AG04449 (cell line): ENCODE measurements at regions not wholly inside any gene's neighbourhood (a gene's known extent, or its start where the extent isn't known, plus 50 kb on each side); places are given as distances from the start of the nearest gene placed in this dataset.

Experiments
- CTCF ChIA-PET: fragments of 350-600 bp; formaldehyde crosslinking; extraction: SDS; loops from one replicate; lab custom pipeline; 2021; ENCODE audit warnings: antibody characterized with exemption; lab: Yijun Ruan, JAX
- POLR2A ChIA-PET: fragments of 400-600, 350-600 bp; formaldehyde crosslinking; extraction: SDS; loops from one replicate; lab custom pipeline; 2020; ENCODE audit warnings: antibody characterized with exemption, inconsistent platforms; lab: Yijun Ruan, JAX
- DNase-seq: peaks from one replicate; pipeline ENCODE4 v3.0.0-alpha.2; 2010; ENCODE audit warnings: low read depth, low spot score
- H3K4me3 ChIP-seq: 2 replicates; pipeline ENCODE4 v1.5.1; 2011; ENCODE audit warnings: low read depth, mild to moderate bottlenecking, control low read depth, low read length
- TF ChIP-seq, protein P1 (sequence below): IDR thresholded peaks from one replicate; pipeline ENCODE4 v1.5.1; 2011; ENCODE audit warnings: mild to moderate bottlenecking, moderate library complexity, low read length, control low read depth, inconsistent platforms; ENCODE audit not compliant: insufficient read depth; ENCODE audit errors: missing control alignments

DNA sequence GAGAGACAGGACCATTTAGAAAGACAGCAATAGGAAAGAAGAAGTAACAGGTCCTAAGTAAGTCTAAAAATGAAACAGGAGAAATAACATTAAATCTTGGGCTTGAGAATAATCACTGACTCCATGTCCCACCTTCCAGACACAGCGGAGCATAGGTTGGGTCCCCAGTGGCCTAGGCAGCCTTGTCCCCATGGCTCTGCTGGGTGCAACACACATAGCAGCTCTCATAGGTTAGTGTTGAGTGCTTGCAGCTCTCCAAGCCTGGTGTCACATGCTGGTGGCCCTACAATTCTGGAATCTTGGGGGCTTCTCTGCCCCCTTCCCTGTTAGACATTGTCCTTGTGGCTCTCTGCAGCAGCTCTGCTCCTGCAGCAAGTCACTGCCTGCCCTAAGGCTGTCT lies 952.8 kb upstream of the ADGRL2 start:
- no peak for DNase-seq
- ChIA-PET POLR2A (no interaction called here), CTCF (no interaction called here)
- TF ChIP-seq, protein P1, sequence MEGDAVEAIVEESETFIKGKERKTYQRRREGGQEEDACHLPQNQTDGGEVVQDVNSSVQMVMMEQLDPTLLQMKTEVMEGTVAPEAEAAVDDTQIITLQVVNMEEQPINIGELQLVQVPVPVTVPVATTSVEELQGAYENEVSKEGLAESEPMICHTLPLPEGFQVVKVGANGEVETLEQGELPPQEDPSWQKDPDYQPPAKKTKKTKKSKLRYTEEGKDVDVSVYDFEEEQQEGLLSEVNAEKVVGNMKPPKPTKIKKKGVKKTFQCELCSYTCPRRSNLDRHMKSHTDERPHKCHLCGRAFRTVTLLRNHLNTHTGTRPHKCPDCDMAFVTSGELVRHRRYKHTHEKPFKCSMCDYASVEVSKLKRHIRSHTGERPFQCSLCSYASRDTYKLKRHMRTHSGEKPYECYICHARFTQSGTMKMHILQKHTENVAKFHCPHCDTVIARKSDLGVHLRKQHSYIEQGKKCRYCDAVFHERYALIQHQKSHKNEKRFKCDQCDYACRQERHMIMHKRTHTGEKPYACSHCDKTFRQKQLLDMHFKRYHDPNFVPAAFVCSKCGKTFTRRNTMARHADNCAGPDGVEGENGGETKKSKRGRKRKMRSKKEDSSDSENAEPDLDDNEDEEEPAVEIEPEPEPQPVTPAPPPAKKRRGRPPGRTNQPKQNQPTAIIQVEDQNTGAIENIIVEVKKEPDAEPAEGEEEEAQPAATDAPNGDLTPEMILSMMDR = no peak
- no peak overlapping the region for H3K4me3 ChIP-seq

DNA sequence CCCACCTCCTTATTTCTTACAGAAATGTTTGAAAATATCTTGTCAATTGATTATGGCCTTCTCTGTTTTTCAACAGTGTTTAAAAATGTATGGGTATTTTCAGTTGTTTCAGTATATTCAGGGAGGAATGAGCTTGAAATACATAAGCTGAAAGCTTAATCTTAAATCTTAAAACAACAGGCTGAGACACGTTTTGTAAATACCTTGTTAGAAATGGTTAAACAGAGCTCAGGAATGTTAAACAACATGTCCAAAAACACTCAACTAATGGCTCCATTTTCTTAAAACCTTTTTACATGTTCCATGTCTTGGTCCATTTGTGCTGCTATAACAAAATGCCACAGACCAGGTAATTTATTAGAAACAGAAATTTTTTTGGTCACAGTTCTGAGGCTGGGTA lies 953.8 kb upstream of the ADGRL2 start:
- POLR2A ChIA-PET = no interaction called here
- CTCF ChIA-PET = no interaction called here
- H3K4me3 ChIP-seq = no peak overlapping the region
- TF ChIP-seq, protein P1 = no peak
- no peak for DNase-seq

DNA sequence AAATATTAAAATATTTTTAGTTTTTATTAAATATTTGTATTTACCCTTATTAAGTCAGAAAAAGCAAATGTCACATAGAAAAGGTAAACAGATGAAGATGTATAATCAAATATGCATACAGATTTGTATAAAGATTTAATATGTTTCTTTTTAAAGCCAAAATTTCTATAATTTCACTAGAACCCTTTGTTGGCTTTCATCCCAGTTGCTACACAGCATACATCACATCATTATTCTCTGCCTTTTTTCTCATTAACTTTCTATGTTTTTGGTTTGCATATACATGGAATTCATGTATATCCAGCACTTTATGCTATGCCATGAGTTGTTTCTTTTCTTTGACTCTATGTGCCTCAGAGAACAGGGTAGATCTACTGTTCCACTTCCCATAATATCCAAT lies 957.9 kb upstream of the ADGRL2 start:
- no peak overlapping the region for H3K4me3 ChIP-seq
- no peak for DNase-seq
- ChIA-PET POLR2A (no interaction called here), CTCF (no interaction called here)
- TF ChIP-seq, protein P1 = no peak

DNA sequence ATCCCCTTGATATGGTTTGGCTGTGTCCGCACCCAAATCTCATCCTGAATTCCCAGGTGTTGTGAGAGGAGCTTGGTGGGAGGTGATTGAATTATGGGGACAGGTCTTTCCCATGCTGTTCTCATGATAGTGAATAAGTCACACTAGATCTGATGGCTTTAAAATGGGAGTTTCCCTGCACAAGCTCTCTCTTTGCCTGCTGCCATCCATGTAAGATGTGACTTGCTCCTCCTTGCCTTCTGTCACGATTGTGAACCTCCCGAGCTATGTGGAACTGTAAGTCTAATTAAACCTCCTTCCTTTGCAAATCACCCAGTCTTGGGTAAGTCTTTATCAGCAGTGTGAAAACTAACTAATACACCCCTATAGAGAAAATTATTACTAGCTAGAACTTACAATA lies 959.5 kb upstream of the ADGRL2 start:
- no peak overlapping the region for H3K4me3 ChIP-seq
- no peak for DNase-seq
- CTCF ChIA-PET = no interaction called here
- POLR2A ChIA-PET = no interaction called here
- TF ChIP-seq, protein P1 = no peak

DNA sequence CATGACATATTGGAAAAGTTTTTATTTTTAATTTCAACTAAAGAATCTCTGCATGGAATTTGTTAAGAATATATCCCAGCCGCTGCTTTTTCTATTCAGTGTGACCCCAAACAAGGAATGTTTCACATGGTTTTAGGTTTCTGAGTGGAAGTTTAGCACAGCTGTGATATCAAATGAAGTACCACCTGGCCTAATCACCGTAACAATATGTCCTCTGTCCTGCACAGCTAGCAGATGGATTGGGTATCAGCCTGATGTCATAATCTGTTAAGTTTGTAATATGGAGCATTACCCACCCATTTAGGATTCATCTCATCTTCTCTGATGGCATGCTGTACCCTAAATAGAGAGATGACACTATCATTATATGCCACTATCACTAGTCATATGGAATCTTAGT lies 963.7 kb upstream of the ADGRL2 start:
- CTCF ChIA-PET = no interaction called here
- POLR2A ChIA-PET = no interaction called here
- TF ChIP-seq, protein P1 = no peak
- no peak for DNase-seq
- H3K4me3 ChIP-seq = no peak overlapping the region

DNA sequence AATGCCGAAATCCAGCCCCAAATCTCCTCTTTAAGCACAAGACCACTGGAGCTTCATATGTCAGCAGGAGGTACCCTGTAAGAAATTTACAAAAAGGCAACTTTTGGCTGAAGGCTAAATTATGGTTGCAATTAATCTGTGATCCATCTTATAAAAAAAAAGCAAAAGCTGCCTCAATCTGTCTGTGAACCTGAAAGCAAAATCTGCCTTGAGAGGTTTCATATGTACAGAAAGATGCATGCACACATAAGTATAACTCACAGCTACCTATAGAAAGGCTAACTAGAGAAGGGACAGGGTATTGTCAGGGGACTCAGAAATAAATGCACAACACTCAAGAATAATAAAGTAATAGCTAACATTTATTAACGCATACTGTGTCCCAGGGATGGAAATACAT lies 964.2 kb upstream of the ADGRL2 start:
- H3K4me3 ChIP-seq = no peak overlapping the region
- ChIA-PET POLR2A (no interaction called here), CTCF (no interaction called here)
- no peak for DNase-seq
- TF ChIP-seq, protein P1 = no peak
